GM21390 (cell line): ENCODE measurements at regions not wholly inside any gene's neighbourhood (a gene's known extent, or its start where the extent isn't known, plus 50 kb on each side); places are given as distances from the start of the nearest gene placed in this dataset.

Source experiments
- ATAC-seq: cut with Tn5 transposase; IDR thresholded peaks from one replicate; pipeline ENCODE4 v1.9.1; 2021; ENCODE audit not compliant: unreplicated experiment

- no peak for ATAC-seq
Observed at GRCh38 chr6:22878324-22878701, 308.9 kb downstream of the HDGFL1 start.

- no peak for ATAC-seq
Observed at GRCh38 chr6:22878706-22879105, 309.3 kb downstream of the HDGFL1 start.

GRCh38 chr6:22880686-22881433 is 311.5 kb downstream of the HDGFL1 start:
- ATAC-seq, result no peak

- ATAC-seq, result no peak
Observed at GRCh38 chr6:22882581-22882980, 313.2 kb downstream of the HDGFL1 start.

DNA sequence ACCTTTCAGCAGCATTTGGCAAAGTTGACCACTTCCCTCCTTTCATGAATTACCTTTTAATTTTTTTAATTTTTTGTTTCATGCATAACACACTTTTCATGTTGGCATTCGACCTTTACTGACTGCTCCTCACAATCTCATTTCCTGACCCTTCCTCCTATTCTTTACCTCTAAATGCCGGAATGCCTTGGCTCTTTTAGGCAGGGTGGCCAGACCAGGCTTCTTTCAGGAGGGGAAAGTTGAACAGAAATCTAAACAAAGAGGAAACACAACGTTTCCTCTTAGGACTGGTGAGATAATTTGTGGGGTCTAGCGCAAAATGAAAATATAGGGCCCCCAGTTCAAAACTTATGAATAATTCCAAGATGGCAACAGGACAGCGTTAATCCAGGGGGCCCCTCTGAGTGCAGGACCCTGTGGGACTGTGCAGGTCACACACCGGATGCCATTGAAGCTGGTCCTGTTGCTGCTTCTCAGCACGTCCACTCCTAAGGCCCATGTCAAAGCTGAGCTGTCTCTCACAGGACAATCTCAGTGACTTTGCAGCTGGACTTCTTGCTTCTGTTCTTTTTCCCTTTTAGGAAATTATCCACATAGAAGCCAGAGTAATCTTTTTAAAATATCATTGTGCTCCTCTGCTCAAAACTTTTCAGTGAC is 313.8 kb downstream of the HDGFL1 start:
- ATAC-seq, result no peak

DNA sequence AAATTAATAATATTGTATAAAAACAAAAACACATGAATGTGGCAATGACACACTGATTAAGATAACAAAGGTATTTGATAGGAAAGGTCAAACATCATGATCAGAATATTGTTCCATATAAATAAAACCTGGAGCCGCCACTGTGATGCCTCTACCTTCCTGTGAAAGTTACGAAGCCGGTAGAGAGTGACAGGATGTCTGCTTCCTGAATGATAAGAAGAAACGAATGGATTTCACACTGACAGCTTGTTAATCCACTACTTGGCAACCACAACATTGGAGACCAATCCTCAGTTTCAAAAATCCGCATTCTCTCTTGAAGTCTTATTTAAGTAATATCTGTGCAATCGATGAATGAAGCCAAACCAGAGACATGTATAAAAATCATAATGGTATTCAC is 315.1 kb downstream of the HDGFL1 start:
- no peak for ATAC-seq

- no peak for ATAC-seq
Observed at GRCh38 chr6:22886650-22887581, 317.6 kb downstream of the HDGFL1 start.

DNA sequence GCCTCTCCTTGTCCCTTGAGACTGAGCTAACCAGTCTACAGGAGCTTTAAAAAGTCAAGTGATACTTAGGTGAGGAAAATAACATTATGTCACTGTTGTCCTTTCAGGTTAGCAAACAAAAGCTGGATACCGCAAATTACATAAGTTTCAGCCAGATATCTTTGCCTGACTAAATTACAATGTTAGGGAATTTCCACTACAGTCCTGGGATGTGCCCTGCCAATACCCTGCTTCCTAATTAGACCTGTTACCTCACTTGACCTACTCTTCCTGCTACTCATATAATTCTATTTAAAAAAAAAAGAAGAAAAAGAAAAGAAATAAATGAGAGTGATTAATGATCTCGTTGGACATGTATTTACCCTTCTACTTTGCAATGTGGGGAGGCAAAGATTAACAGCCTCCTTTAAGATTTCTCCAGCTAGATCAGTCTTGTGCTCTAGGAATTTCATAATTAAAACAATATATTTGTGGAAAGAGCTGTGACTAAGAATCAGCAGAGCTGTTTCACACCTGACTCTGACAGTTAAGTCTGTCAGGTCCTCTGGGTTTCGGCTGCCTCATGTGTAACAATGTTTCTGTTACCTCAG is 318.9 kb downstream of the HDGFL1 start:
- ATAC-seq, result no peak

DNA sequence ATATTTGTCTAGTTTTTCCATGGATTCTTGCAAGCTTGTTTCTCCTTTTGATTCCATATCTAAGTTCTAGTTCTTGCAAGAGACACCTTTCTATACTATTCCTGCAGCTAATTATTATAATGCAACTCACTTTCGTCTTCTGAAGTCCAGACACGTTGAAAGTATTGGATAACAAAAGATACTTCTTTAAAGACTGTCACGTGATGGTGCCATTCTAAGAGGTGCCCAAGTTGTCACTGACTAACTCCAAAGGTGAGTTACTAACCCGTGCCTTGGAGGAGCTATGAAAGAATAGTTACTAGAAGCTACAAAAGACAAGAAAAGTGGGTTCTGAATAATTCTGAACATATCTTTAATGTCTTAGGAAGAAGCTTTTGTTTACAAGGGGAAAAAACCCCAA is 322.6 kb downstream of the HDGFL1 start:
- ATAC-seq, result no peak

DNA sequence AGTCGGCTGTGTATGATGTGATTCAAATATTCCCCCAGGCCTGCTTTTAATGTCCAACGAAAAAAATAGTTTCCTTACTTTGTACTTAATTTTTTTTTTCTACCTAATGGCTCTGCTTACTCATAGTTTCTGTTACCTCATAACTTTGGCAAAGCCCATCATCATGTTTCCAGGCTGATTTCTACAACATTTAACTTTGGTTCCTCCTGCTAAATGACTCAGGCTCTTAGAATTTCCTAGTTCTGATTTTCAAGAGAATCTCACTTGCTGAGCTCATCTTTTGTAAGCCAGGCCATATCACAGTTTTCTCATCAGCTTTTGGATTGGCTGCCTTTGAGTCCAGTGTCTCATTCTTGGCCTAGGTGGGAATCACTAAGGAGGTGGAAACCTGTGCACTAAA is 323.1 kb downstream of the HDGFL1 start:
- no peak for ATAC-seq

GRCh38 chr6:22896696-22897095 is 327.3 kb downstream of the HDGFL1 start:
- ATAC-seq, result no peak

GRCh38 chr6:22899426-22899825 is 330.1 kb downstream of the HDGFL1 start:
- no peak for ATAC-seq

- no peak for ATAC-seq
Observed at GRCh38 chr6:22903826-22904225, 334.5 kb downstream of the HDGFL1 start.

GRCh38 chr6:22904431-22904830 is 335.1 kb downstream of the HDGFL1 start:
- ATAC-seq, result no peak

DNA sequence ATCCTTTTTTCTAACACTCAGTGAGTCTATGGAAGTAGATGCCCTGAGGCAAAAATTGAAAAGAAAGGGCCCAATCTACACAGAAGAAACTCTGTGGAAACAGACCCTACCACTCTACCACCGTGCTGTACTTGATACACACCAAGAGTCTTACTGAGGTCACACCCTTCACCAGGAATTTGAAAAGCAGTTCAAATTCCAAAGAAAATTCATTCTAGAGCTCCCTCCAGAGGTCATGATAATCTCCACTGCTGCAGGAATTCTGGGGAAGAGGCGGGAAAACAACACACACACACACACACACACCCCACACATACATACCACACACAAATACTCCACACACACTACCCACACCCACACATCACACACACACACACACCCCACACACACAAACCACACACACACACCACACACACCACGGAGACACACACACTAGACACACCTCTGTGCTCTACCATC is 336.8 kb downstream of the HDGFL1 start:
- no peak for ATAC-seq

DNA sequence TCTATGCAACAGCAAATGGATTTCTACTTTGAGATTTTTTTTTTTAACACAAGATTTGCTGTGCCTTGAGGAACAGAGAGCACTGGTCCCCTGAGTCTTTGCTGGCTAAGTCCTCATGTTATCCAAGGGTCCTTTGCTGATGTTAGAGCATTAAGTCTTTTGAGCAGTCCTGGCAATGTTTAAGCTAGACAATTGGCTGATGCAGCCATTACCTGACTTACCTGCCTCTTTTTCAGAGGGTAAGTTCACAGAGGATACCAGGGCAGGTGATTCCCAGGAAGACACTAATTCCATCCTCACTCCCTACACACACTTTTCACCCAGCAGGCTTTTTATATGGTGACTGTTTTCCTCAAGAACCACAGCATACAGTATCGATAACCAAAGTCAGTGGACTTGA is 337.7 kb downstream of the HDGFL1 start:
- ATAC-seq, result no peak

DNA sequence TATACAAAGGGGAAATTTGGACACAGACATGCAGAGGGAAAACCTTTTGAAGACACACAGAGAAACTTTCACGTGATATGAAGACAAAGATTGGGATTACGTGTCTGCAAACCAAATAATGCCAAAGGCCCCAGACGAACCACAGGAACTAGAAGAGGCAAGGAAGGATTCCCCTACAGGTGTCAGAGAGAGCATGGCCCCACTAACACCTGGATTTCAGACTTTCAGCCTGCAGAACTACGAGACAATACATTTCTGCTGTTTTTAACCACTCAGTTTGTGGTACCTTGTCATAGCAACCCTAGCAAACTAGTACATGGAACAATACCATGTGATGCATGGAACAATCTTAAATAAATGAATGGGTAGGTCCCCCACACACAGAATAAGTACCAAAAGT is 341.0 kb downstream of the HDGFL1 start:
- no peak for ATAC-seq

GRCh38 chr6:22913612-22914011 is 344.2 kb downstream of the HDGFL1 start:
- ATAC-seq, result no peak

- ATAC-seq, result no peak
Observed at GRCh38 chr6:22917344-22917743, 348.0 kb downstream of the HDGFL1 start.

DNA sequence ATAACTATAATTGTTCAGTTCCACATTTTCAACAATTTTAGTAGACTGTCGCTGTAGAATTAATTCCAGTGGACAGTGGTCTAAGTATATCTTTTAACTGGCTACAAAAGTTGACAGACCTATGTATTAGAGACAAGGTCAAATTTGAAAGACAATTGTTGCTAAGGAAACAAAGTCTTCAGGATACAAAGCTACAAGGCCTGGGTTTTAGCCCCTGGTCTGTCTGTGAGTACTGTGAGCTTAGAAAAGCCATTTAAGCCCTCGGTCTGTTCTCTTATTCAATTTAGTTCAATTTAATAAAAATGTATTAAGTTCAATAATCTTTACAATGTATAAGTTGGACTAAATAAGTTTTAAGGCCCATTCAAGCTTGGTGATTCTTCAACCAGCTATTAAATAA is 352.5 kb downstream of the HDGFL1 start:
- ATAC-seq, result no peak

GRCh38 chr6:22925304-22925835 is 356.0 kb downstream of the HDGFL1 start:
- no peak for ATAC-seq
